Activated CD4-positive, alpha-beta memory T cell treated with anti-CD3 and anti-CD28 coated beads, Interleukin-2, amount 10 ng/mL, durations not matched to agents 7 days and 5 days (primary cell): ENCODE measurements at regions not wholly inside any gene's neighbourhood (a gene's known extent, or its start where the extent isn't known, plus 50 kb on each side); places are given as distances from the start of the nearest gene placed in this dataset.

Experiments
- CTCF ChIA-PET: fragments of 350-600 bp; sonication (Branson Sonifier 250); formaldehyde crosslinking; loops from one replicate; lab custom pipeline; 2021; ENCODE audit warnings: antibody characterized with exemption, inconsistent platforms; lab: Charles Lee
- POLR2A ChIA-PET: fragments of 350-600 bp; sonication (Branson Sonifier 250); formaldehyde crosslinking; loops from one replicate; lab custom pipeline; 2021; ENCODE audit warnings: antibody characterized with exemption; lab: Charles Lee
- DNase-seq: peaks from one replicate; pipeline ENCODE4 v3.0.0-alpha.2; 2020
- H3K27ac Mint-ChIP-seq: one replicate; pipeline ENCODE4 v1.8.0; 2021; ENCODE audit warnings: mild to moderate bottlenecking, mixed read lengths
- H3K27me3 Mint-ChIP-seq: one replicate; pipeline ENCODE4 v1.8.0; 2021; ENCODE audit warnings: mixed read lengths
- H3K36me3 Mint-ChIP-seq: one replicate; pipeline ENCODE4 v1.8.0; 2021; ENCODE audit warnings: low read depth, mixed read lengths
- H3K4me1 Mint-ChIP-seq: one replicate; pipeline ENCODE4 v1.8.0; 2021; ENCODE audit warnings: mixed read lengths
- H3K4me3 Mint-ChIP-seq: one replicate; pipeline ENCODE4 v1.8.0; 2021; ENCODE audit warnings: mild to moderate bottlenecking, mixed read lengths
- H3K9me3 Mint-ChIP-seq: one replicate; pipeline ENCODE4 v1.8.0; 2021; ENCODE audit warnings: mixed read lengths

DNA sequence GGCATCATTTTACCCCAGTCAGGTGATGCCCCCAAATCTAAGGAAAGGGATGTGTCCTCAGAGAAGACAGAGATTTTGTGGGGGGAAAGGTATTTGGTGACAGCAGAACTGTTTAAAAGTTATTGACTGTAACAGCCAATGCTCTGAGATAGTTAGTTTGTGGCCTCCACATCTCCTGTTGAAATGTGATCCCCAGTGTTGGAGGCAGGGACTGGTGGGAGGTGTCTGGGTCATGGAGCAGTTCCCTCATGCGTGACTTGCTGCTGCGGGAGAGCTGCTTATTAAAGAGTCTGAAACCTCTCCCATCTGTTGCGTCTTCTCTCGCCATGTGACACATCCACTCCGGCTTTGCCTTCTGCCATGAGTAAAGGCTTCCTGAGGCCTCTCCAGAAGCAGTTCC is 282.8 kb upstream of the FOXQ1 start:
- H3K27ac Mint-ChIP-seq = no peak overlapping the region

DNA sequence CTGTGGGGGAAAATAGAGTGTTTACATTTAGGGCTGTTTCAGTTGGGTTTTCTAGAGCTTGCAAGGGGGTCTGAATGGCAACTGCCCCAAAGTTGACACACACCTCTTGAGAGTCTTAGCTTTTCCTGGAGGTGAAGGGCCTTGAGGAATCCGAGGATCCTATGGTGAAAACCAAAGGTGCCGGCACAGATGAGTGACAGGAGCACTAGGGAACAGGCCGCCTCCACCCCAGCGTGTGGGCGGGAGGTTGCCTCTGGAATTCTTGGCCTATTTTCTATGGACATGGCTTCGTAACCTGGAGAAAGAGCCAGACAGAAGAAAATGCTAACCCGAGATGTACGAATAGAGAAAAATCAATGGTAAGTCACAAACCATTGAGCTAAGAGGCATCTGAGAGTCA is 283.2 kb upstream of the FOXQ1 start:
- no peaks in the 10 kb centered on the region for H3K9me3 Mint-ChIP-seq
- no peaks in the 10 kb centered on the region for H3K4me1 Mint-ChIP-seq
- H3K27me3 Mint-ChIP-seq = peaks cover 1% of the 10 kb centered on the region
- H3K27ac Mint-ChIP-seq = no peak overlapping the region
- ChIA-PET CTCF (no interaction called here), POLR2A (no interaction called here)
- no peak for DNase-seq
- no peaks in the 10 kb centered on the region for H3K36me3 Mint-ChIP-seq
- no peak overlapping the region for H3K4me3 Mint-ChIP-seq

More for the DNA sequence above, 282.8 kb upstream of the FOXQ1 start:
- H3K9me3 Mint-ChIP-seq = no peaks in the 10 kb centered on the region
- H3K27me3 Mint-ChIP-seq = peaks cover 1% of the 10 kb centered on the region
- H3K36me3 Mint-ChIP-seq = no peaks in the 10 kb centered on the region
- ChIA-PET CTCF (no interaction called here), POLR2A (no interaction called here)
- H3K4me3 Mint-ChIP-seq = no peak overlapping the region
- H3K4me1 Mint-ChIP-seq = no peaks in the 10 kb centered on the region
- DNase-seq = no peak

DNA sequence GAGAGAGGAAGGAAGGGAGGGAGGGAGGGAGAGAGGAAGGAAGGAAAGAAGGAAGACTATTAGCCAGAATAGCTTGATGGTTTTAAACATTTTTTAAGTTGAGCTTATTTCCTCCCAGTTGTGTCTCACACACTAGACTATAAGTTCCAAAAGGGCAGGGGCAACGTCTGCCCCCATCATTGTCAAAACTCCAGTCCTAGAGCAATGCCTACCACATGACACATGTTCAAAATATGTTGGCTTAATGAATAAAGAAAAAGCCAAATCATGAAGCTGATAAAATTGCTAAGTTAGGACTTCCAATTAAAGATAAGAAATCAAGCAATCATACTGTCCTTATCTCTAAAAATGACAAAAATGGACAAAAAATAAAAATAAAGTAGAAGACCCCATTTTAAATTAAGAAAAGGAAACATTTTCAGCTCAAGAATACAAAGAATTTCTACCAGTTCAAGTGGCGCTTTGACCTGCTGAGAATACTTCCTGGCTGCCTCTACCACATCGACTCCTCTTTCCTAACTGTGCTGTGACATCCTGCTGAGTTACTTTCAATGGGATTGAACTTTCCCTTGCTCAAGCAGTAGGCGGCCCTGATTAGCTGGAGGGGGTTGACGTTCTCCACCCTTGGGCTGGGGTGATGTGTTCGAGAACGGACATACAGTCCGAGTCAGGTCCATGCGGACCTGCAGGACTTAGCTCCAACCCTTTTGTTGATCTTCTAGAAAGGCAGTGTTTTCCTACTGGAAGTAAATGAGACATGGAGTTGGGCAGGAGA is 283.9 kb upstream of the FOXQ1 start:
- H3K9me3 Mint-ChIP-seq = no peaks in the 10 kb centered on the region
- peaks cover 1% of the 10 kb centered on the region for H3K27me3 Mint-ChIP-seq
- H3K4me3 Mint-ChIP-seq = no peak overlapping the region
- POLR2A ChIA-PET = no interaction called here
- CTCF ChIA-PET = no interaction called here
- H3K4me1 Mint-ChIP-seq = no peaks in the 10 kb centered on the region
- no peak overlapping the region for H3K27ac Mint-ChIP-seq
- DNase-seq = no peak
- H3K36me3 Mint-ChIP-seq = no peaks in the 10 kb centered on the region

DNA sequence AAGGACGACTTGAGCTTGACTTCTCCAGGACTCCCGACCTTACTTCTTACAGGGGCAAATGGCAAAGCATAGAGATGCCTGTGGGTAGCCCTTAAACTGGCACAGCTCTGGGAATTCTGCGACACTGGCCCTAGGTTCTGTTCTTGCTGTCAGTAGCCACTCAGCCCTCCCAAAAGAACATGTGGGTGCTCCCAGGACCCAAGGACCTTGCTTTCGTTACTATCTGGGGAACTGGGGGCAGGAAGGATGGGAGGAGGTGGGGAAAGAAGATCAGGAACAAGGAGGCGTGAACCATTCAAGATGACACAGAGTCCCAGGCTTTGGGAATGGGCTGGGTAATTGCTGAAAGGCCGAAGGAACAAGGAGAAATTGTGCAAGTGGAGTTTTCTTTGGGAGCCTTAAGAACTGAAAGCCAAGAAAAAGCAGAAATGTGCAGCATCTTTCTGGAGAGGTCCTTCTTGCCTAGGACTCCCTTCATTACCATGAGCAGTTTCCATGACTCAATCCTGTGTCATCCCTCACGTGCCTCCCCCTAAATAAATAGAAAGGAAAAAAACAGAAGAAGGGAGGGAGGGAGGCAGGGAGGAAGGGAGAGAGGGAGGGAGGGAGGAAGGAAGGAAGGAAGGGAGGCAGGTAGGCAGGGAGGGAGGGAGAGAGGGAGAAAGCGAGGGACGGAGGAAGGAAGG is 284.6 kb upstream of the FOXQ1 start:
- Mint-ChIP-seq H3K36me3 (no peaks in the 10 kb centered on the region), H3K4me3 (no peak overlapping the region), H3K9me3 (no peaks in the 10 kb centered on the region), H3K4me1 (no peaks in the 10 kb centered on the region), H3K27ac (no peak overlapping the region), H3K27me3 (peaks cover 1% of the 10 kb centered on the region)
- ChIA-PET POLR2A (no interaction called here), CTCF (no interaction called here)
- no peak for DNase-seq

DNA sequence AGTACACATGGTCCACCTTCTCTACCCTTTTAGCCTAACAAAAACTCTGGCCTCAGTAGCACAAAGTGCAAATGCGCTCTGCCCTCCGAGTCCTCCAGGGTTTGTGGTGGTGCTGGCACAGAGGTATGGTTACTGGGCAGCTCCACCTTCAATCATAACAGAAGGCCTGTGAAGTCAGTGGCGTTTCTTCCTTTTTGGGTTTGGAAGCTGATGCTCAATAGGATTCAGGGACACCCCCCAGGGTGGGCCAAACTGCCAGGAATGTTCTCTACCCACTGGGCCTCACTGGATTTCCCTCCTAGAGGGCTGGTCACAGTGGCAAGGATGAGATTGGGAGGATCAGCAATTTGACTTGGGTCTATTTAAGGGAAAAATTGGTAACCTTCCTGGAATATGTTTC is 286.1 kb upstream of the FOXQ1 start:
- POLR2A ChIA-PET = no interaction called here
- Mint-ChIP-seq H3K4me1 (no peaks in the 10 kb centered on the region), H3K36me3 (no peaks in the 10 kb centered on the region), H3K27ac (no peak overlapping the region), H3K4me3 (no peak overlapping the region), H3K27me3 (no peaks in the 10 kb centered on the region), H3K9me3 (peaks cover 2% of the 10 kb centered on the region)
- no peak for DNase-seq
- CTCF ChIA-PET = no interaction called here

DNA sequence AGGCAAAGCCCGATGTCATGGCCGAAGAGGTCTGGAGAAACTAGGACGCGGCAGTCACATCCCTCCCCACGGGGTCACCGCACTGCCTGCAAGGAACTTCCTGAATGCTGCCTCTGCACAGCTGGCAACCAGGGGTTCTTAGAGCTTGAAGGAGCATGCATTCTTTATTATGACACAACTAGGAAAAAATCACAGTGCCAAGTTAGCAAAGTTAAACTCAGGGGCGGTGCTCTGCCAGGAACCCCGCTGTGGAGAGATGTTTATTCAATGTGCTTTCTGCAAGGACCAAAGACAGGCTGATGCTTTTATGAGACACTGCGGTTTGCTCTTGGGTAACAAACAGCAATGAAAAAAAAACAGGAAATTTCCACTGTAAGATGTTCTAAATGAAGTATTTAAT is 287.3 kb upstream of the FOXQ1 start:
- no peak for DNase-seq
- ChIA-PET POLR2A (no interaction called here), CTCF (no interaction called here)
- Mint-ChIP-seq H3K27ac (no peak overlapping the region), H3K9me3 (peaks cover 2% of the 10 kb centered on the region), H3K4me1 (no peaks in the 10 kb centered on the region), H3K27me3 (no peaks in the 10 kb centered on the region), H3K4me3 (no peak overlapping the region), H3K36me3 (no peaks in the 10 kb centered on the region)

DNA sequence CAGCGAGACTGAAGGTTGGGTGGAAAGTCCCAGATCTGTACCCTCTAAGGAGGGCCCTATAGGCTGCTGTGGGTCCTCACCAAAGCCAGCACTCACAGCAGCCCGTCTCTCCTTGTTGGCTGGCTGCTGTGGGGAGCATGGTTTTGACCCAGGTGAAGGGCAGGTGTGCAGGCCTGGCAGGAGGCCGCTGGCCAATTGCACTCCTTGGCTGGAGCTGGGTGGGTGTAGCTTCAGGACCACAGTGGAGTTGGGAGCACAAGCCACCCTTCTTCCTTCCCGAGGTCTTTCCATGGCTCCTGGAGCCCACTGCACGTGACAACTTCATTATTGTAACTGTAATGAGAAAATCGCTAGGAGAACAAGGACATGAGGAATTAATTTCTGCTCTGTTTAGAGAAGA is 287.7 kb upstream of the FOXQ1 start:
- H3K27ac Mint-ChIP-seq = no peak overlapping the region
- no peaks in the 10 kb centered on the region for H3K27me3 Mint-ChIP-seq
- H3K4me3 Mint-ChIP-seq = no peak overlapping the region
- H3K9me3 Mint-ChIP-seq = peaks cover 2% of the 10 kb centered on the region
- no peak for DNase-seq
- ChIA-PET POLR2A (no interaction called here), CTCF (no interaction called here)
- no peaks in the 10 kb centered on the region for H3K4me1 Mint-ChIP-seq
- H3K36me3 Mint-ChIP-seq = no peaks in the 10 kb centered on the region

DNA sequence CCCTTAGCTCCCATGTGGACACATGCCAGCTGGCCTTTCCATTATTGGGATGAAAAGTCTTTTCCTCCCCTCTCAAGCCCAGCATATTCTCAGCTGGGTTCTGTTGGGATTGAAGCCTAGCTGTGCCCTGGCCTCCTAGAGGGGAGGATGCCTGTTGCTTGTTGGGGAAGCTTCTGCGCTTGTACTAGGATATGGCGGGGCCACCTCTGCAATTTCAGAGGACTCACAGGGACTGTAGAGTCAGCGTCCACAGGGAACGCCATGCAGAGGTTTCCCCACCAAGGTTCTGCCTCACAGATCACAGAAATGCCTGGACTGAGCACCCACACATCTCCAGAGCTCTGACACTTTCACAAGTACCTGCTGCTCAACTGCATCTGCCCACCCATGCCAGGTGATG is 288.7 kb upstream of the FOXQ1 start:
- Mint-ChIP-seq H3K9me3 (peaks cover 2% of the 10 kb centered on the region), H3K4me1 (no peaks in the 10 kb centered on the region), H3K36me3 (no peaks in the 10 kb centered on the region), H3K4me3 (no peak overlapping the region), H3K27me3 (no peaks in the 10 kb centered on the region), H3K27ac (no peak overlapping the region)
- no peak for DNase-seq
- ChIA-PET POLR2A (no interaction called here), CTCF (no interaction called here)

DNA sequence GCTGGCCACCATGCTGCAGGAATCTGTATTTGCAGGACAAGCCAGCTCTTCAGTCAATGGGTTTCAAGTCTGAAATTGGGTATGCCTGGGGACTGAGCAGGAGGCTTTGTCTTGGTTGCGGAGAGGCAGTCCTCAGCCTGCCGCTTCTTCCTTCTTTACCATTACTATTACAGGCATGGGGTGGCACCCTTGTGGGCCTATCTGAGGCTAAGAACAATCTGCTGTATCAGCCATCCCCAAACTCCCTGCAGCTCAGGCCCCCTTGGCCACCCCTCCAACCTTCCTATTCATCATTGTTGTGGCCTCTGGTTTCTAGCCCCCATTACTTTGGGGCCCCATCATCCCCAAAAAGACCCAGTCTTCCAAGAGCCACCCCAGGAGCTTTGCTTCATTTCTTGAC is 289.2 kb upstream of the FOXQ1 start:
- Mint-ChIP-seq H3K4me1 (no peaks in the 10 kb centered on the region), H3K27me3 (no peaks in the 10 kb centered on the region), H3K27ac (no peak overlapping the region), H3K4me3 (no peak overlapping the region), H3K9me3 (peaks cover 2% of the 10 kb centered on the region), H3K36me3 (no peaks in the 10 kb centered on the region)
- DNase-seq = no peak
- ChIA-PET POLR2A (no interaction called here), CTCF (no interaction called here)

DNA sequence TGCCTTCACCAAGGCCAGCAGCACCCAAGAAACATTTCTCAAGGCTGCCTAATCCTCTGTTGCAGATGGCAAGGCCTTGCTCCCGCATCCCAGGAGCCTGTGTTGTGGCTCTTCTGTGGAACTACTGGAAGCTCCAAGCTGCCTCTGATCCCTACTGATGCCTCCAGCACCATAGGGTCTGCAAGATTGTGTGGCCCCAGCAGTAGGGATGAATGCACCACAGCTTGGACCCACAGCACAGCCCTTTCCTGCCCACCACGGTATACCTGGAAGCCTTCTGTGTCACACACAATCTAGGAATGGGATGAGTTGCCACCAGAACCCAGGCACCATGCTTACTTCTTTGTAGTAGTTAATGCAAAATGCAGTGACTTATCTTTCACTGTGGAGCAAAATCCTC is 291.1 kb upstream of the FOXQ1 start:
- Mint-ChIP-seq H3K27ac (no peak overlapping the region), H3K27me3 (no peaks in the 10 kb centered on the region), H3K36me3 (no peaks in the 10 kb centered on the region), H3K4me3 (no peak overlapping the region), H3K4me1 (no peaks in the 10 kb centered on the region), H3K9me3 (peaks cover 2% of the 10 kb centered on the region)
- ChIA-PET CTCF (no interaction called here), POLR2A (no interaction called here)
- DNase-seq = no peak

DNA sequence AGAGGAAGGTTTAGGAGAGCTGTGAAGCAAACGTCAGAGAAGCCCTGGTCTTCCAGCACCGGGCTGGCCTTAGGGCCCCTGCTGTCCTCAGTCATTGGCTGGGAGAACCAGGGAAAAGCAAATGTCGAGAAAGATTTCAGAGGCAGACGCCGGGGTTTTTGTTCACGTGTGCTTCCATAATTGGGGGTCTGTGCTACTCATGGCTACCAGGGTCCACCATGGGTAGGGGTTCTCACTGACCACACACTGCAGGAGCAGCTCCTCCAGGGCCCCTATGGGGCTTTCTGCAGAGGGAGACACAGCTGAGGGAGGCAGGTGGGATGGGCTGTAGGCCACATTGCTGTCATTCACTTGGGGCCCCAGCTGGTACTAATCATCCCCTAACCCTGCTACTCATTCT is 291.8 kb upstream of the FOXQ1 start:
- no peak overlapping the region for H3K27ac Mint-ChIP-seq
- no peak for DNase-seq
- ChIA-PET POLR2A (no interaction called here), CTCF (no interaction called here)
- peaks cover 2% of the 10 kb centered on the region for H3K9me3 Mint-ChIP-seq
- no peaks in the 10 kb centered on the region for H3K36me3 Mint-ChIP-seq
- no peaks in the 10 kb centered on the region for H3K4me1 Mint-ChIP-seq
- no peaks in the 10 kb centered on the region for H3K27me3 Mint-ChIP-seq
- H3K4me3 Mint-ChIP-seq = no peak overlapping the region

DNA sequence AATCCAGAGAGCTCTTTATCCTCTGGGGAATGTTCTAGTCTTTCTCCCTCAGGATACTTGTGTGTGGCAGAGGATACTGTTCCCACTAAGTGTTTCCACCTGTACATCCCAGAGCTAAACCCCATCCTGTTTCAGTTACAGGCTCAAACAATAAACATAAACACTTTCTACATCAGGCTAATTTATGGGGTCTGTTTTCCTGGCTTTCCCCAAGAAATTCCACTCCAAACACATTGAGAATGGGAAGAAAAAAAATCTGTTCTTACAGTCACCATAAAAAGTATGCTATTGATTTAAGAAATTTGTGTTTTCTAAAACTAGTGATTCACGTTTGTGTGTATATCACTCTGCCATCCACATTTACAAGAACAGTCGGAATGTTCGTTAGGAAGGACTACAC is 293.9 kb upstream of the FOXQ1 start:
- no peak for DNase-seq
- no peaks in the 10 kb centered on the region for H3K36me3 Mint-ChIP-seq
- ChIA-PET POLR2A (no interaction called here), CTCF (no interaction called here)
- no peak overlapping the region for H3K4me3 Mint-ChIP-seq
- H3K4me1 Mint-ChIP-seq = no peaks in the 10 kb centered on the region
- H3K27me3 Mint-ChIP-seq = peaks cover 2% of the 10 kb centered on the region
- H3K9me3 Mint-ChIP-seq = peaks cover 2% of the 10 kb centered on the region
- no peak overlapping the region for H3K27ac Mint-ChIP-seq

DNA sequence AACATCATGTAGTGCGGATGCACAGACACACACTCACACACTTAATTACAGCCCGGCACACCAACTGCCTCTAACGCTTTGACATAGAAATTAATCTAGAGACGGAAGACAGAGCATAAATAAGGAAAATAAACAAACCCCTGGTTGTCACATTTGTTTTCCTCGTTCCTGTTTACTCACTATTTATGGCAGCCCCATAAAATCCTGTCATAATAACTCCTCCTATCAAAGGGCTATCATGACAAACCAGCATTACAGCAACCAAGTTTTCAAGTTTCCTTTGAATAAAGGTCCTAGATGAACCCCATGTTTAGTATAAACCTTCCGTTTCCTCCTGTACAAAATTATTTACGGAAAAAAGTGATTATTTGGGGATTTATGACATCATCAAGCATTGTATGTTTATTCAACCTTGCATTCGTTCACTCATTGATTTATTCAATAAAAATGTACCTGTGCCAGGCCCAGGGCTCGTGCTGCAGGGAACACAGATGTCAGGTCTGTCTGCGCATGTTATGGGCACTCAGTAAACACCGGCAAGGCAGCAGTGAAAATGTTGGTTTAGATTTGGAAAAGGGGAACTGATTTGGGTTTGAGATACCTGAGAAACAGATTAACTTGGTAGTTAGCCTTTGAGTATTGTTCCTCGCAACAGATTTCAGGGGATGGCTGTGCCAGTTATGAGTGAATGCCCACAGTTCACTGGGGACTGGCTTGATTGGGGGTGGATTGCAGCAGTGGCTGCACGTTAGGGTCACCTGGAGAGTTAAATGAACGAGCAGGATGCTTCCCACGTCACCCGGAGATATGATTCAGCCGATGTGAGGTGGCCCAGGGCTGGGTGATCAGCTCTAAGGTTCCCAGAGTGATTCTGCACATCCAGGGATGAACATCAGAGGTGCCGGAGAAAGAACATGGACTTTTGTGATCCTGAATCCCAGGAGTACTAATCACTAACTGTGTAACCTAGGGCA is 295.3 kb upstream of the FOXQ1 start:
- POLR2A ChIA-PET = no interaction called here
- Mint-ChIP-seq H3K4me3 (no peak overlapping the region), H3K27ac (no peak overlapping the region), H3K9me3 (peaks cover 1% of the 10 kb centered on the region), H3K36me3 (no peaks in the 10 kb centered on the region), H3K4me1 (no peaks in the 10 kb centered on the region), H3K27me3 (peaks cover 2% of the 10 kb centered on the region)
- no peak for DNase-seq
- CTCF ChIA-PET = no interaction called here
